ENCODE measurements at regions not wholly inside any gene's neighbourhood (a gene's known extent, or its start where the extent isn't known, plus 50 kb on each side); places are given as distances from the start of the nearest gene placed in this dataset.
"Not testable (repeated sequence)": the region's sequence is repeated elsewhere in the genome, so short reads cannot be mapped to it uniquely, and the experiment has no call there.

DNA sequence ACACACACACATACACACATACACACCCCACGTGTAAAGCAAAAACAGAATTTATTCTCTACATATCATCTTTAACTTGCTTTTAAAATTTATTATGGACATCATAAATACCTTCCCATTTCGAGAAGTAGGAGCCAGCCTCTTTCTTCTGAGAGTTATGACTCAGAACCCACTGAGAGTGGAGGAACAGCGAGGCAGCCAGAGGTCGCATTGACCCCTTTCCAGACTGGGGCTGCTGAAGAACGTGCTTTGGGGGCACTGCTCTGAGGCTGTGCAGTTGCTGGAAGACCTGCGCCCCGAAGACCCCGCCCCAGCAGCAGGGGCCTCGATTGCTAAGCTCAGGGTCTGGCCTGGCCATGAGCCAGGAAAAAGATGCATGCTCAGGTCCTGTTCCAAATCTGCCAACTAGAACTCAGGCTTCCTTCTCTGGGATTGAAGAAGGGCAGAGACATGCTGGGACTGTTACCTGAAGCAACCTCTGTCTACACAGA, 133.8 kb upstream of the TWIST2 start:
- peaks cover 9% of the 10 kb centered on the region for H3K27me3 Mint-ChIP-seq
- H3K9me3 Mint-ChIP-seq, result no peaks in the 10 kb centered on the region
- intact Hi-C loops (cut with micrococcal nuclease), result no loop called here
- H3K4me3 Mint-ChIP-seq, result no peak overlapping the region
- DNase-seq, result peak; percentile 13
- H3K27ac Mint-ChIP-seq, result no peak overlapping the region
- no peaks in the 10 kb centered on the region for H3K36me3 Mint-ChIP-seq (ENCODE audit: low read depth)
- H3K4me1 Mint-ChIP-seq, result no peaks in the 10 kb centered on the region

DNA sequence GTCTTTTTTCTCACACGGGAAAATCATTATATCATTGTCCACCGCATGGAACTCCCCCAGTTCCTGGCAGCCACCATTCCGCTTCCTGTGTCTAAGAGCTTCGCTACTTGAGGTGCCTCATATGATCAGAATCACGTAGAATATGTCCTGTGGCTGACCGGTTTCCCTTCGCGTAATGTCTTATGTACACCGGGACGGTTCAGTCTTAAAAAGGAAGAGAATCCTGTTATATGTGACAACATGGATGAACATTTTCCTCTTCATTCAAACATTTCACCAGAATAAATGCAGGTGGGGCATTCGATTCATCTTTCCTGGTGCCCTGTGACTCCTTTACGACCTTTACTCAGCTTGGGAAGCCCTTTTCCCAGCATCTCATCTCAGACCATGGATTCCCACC, 131.7 kb upstream of the TWIST2 start:
- intact Hi-C loops (cut with micrococcal nuclease), result no loop called here
- no peaks in the 10 kb centered on the region for H3K4me1 Mint-ChIP-seq
- H3K27me3 Mint-ChIP-seq, result peaks cover 6% of the 10 kb centered on the region
- H3K36me3 Mint-ChIP-seq (ENCODE audit: low read depth), result no peaks in the 10 kb centered on the region
- H3K27ac Mint-ChIP-seq, result no peak overlapping the region
- no peaks in the 10 kb centered on the region for H3K9me3 Mint-ChIP-seq
- no peak overlapping the region for H3K4me3 Mint-ChIP-seq
- DNase-seq, result peak; percentile 30

GRCh38 chr2:238716585-238716984, 131.3 kb upstream of the TWIST2 start:
- Mint-ChIP-seq H3K36me3 (ENCODE audit: low read depth) (no peaks in the 10 kb centered on the region), H3K4me3 (no peak overlapping the region), H3K9me3 (no peaks in the 10 kb centered on the region), H3K27me3 (peaks cover 6% of the 10 kb centered on the region), H3K4me1 (no peaks in the 10 kb centered on the region), H3K27ac (no peak overlapping the region)
- DNase-seq, result no peak
- intact Hi-C loops (cut with micrococcal nuclease), result no loop called here

- DNase-seq, result peak; percentile 29
Observed at GRCh38 chr2:238717084-238717483, 130.8 kb upstream of the TWIST2 start.

DNA sequence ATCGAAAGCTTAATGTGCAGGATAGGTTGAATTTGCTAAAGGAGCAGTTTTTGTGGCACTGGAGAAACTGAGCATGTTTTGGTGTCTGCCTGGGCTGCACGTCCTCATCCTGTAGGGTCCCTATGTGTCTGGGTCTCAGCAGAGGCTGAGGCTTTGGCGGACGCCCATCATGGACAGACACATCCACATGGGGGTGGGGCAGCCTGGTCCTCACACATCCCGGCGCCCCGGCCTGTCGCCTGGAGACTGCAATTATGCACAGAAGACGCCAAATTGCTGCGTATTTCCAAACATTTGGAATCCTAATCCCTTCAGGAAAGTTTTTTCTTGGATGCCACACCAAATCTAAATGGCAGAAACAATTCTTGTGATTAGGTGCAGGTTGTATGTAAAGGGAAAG, 128.2 kb upstream of the TWIST2 start:
- Mint-ChIP-seq H3K4me1 (no peaks in the 10 kb centered on the region), H3K9me3 (no peaks in the 10 kb centered on the region), H3K4me3 (no peak overlapping the region), H3K27me3 (peaks cover 6% of the 10 kb centered on the region), H3K36me3 (ENCODE audit: low read depth) (no peaks in the 10 kb centered on the region), H3K27ac (no peak overlapping the region)
- intact Hi-C loops (cut with micrococcal nuclease), result no loop called here
- peak; percentile 41 for DNase-seq

More at GRCh38 chr2:238717084-238717483, 130.8 kb upstream of the TWIST2 start:
- intact Hi-C loops (cut with micrococcal nuclease), result no loop called here
- no peaks in the 10 kb centered on the region for H3K4me1 Mint-ChIP-seq
- H3K4me3 Mint-ChIP-seq, result no peak overlapping the region
- no peaks in the 10 kb centered on the region for H3K9me3 Mint-ChIP-seq
- H3K27me3 Mint-ChIP-seq, result peaks cover 6% of the 10 kb centered on the region
- H3K27ac Mint-ChIP-seq, result no peak overlapping the region
- no peaks in the 10 kb centered on the region for H3K36me3 Mint-ChIP-seq (ENCODE audit: low read depth)

DNA sequence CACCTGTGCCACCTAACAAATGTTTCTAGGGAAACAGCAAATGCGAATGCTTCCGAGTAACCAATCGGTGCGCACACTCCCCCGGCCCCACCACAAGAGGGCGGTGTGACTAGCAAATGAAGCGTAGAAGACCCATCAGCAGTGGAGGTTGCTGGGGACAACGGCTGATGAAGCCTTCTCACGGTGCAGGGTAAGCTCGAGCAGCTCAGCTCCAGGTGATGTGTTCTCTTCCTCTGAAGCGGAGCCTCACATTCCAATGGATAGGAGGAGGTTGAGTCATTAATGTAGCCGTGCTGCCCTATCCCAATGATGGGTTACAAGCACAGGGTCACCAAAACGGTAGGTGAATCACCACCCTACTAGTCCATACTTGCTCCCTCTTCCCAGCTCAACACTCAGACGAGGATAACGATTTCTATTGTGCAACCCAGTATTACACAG, 127.6 kb upstream of the TWIST2 start:
- Mint-ChIP-seq H3K27me3 (peaks cover 10% of the 10 kb centered on the region), H3K27ac (no peak overlapping the region), H3K4me3 (no peak overlapping the region), H3K36me3 (ENCODE audit: low read depth) (no peaks in the 10 kb centered on the region), H3K4me1 (no peaks in the 10 kb centered on the region), H3K9me3 (no peaks in the 10 kb centered on the region)
- DNase-seq, result peak; percentile 83
- intact Hi-C loops (cut with micrococcal nuclease), result no loop called here

DNA sequence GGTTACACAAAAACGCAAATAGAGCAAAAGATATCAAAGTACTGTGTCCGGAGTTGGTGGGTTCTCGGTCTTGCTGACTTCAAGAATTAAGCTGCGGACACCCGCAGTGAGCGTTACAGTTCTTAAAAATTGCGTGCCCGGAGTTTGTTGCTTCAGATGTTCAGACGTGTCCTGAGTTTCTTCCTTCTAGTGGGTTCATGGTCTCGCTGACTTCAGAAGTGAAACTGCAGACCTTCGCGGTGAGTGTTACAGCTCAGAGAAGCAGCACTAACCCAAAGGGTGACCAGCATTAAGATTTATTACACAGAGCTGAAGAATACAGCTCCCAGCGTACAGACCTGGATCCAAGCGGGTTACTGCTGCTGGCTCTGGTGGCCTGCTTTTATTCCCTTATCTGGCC, 125.7 kb upstream of the TWIST2 start:
- intact Hi-C loops (cut with micrococcal nuclease), result no loop called here
- no peaks in the 10 kb centered on the region for H3K9me3 Mint-ChIP-seq
- no peak for DNase-seq
- H3K36me3 Mint-ChIP-seq (ENCODE audit: low read depth), result no peaks in the 10 kb centered on the region
- H3K4me3 Mint-ChIP-seq, result no peak overlapping the region
- no peak overlapping the region for H3K27ac Mint-ChIP-seq
- H3K27me3 Mint-ChIP-seq, result peaks cover 4% of the 10 kb centered on the region
- H3K4me1 Mint-ChIP-seq, result no peaks in the 10 kb centered on the region

DNA sequence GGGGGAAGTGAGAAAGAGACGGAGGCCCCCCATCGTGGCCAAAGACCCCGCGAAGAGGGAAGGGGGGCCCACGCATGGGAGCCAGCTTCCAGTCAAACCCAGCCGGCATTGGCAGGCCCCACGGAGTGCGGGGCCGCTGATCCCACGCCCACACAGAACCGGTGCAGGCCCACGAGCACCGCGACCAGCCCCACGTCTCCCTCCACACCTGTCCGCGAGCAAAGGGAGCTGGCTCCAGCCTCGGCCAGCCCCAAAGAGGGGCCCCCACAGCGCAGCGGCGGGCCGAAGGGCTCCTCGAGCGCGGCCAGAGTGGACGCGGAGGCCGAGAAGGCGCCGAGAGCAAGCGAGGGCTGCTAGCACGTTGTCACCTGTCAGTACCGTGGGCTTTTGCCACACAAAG, 125.0 kb upstream of the TWIST2 start:
- intact Hi-C loops (cut with micrococcal nuclease), result no loop called here
- Mint-ChIP-seq H3K27me3 (peaks cover 4% of the 10 kb centered on the region), H3K4me1 (no peaks in the 10 kb centered on the region), H3K9me3 (no peaks in the 10 kb centered on the region), H3K36me3 (ENCODE audit: low read depth) (no peaks in the 10 kb centered on the region), H3K4me3 (no peak overlapping the region), H3K27ac (no peak overlapping the region)
- DNase-seq, result no peak

GRCh38 chr2:238723740-238724320, 124.1 kb upstream of the TWIST2 start:
- H3K27ac Mint-ChIP-seq; H3K9me3 Mint-ChIP-seq; intact Hi-C loops (cut with micrococcal nuclease); DNase-seq; H3K4me1 Mint-ChIP-seq; H3K36me3 Mint-ChIP-seq (ENCODE audit: low read depth); H3K27me3 Mint-ChIP-seq; H3K4me3 Mint-ChIP-seq: not testable (repeated sequence)

DNA sequence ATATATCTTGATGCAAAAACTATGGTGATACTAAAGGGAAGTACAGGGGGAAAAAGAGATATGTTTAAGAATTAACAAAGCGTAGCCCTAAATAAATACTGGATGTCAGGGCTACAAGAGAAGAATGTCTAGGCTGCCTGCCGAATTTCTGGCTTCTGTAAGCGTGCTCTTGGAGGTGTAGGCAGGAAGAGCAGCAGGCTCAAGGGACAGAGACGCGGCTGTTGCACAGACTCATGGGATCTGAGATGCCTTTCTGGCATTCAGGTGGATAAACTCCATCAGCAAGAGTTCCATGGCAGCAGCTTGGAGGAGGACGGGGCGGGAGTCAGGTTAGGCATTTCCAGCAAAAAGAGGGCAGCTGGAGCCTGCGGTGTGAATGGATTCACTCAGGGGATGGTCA, 123.2 kb upstream of the TWIST2 start:
- Mint-ChIP-seq H3K27ac (no peak overlapping the region), H3K4me1 (no peaks in the 10 kb centered on the region), H3K36me3 (ENCODE audit: low read depth) (no peaks in the 10 kb centered on the region), H3K27me3 (peaks cover 4% of the 10 kb centered on the region), H3K4me3 (no peak overlapping the region), H3K9me3 (no peaks in the 10 kb centered on the region)
- no peak for DNase-seq
- intact Hi-C loops (cut with micrococcal nuclease), result no loop called here

- no peak for DNase-seq
- H3K27me3 Mint-ChIP-seq, result peaks cover 4% of the 10 kb centered on the region
- intact Hi-C loops (cut with micrococcal nuclease), result no loop called here
- H3K4me3 Mint-ChIP-seq, result no peak overlapping the region
- H3K27ac Mint-ChIP-seq, result no peak overlapping the region
- H3K9me3 Mint-ChIP-seq, result no peaks in the 10 kb centered on the region
- H3K36me3 Mint-ChIP-seq (ENCODE audit: low read depth), result no peaks in the 10 kb centered on the region
- no peaks in the 10 kb centered on the region for H3K4me1 Mint-ChIP-seq
Observed at GRCh38 chr2:238725298-238725697, 122.6 kb upstream of the TWIST2 start.

GRCh38 chr2:238726670-238727584, 121.0 kb upstream of the TWIST2 start:
- intact Hi-C loops (cut with micrococcal nuclease), result no loop called here
- no peak overlapping the region for H3K4me3 Mint-ChIP-seq
- H3K27me3 Mint-ChIP-seq, result peaks cover 4% of the 10 kb centered on the region
- H3K27ac Mint-ChIP-seq, result no peak overlapping the region
- H3K4me1 Mint-ChIP-seq, result no peaks in the 10 kb centered on the region
- peak; percentile 32 for DNase-seq
- H3K36me3 Mint-ChIP-seq (ENCODE audit: low read depth), result no peaks in the 10 kb centered on the region
- H3K9me3 Mint-ChIP-seq, result no peaks in the 10 kb centered on the region

DNA sequence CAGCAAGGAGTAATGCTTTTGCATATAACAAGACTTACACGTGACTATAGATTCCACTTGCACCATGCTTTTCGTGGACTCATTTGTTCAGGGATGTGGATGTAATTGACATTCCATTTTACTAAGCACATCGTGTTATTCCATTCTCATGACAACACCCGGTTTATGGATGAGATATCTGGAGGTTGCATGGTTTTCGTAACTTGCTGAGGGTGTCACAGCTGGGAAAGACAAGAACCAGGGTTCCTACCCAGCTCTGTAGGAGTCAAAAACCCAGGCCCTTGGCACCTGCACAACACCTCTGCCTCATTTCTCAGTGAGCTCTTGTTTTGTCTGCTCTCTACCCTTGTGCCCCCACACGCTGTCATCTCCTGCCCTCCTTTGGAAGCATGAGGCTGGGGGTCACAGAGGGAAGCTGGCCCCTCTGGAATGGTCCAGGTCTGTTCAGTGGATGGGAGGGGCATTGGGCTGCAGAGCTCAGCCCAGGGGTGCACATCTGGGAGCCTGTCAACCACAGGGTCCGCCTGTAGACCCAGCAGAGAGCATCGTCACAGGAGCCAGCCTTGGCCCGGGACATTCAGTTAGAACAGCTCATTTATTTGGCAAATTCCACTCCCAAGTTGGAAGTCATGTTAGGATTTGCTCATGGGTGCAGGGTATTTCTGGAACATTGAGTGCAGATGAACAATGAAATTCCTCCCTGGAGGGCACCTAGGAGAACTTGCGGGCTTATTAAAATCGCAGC, 120.1 kb upstream of the TWIST2 start:
- Mint-ChIP-seq H3K9me3 (no peaks in the 10 kb centered on the region), H3K36me3 (ENCODE audit: low read depth) (no peaks in the 10 kb centered on the region), H3K27me3 (peaks cover 4% of the 10 kb centered on the region), H3K4me1 (no peaks in the 10 kb centered on the region), H3K4me3 (no peak overlapping the region), H3K27ac (no peak overlapping the region)
- DNase-seq, result peak; percentile 50
- intact Hi-C loops (cut with micrococcal nuclease), result no loop called here
